H1 (cell line): ENCODE measurements at regions not wholly inside any gene's neighbourhood (a gene's known extent, or its start where the extent isn't known, plus 50 kb on each side); places are given as distances from the start of the nearest gene placed in this dataset.

ENCODE experiments used
- CTBP2 ChIP-seq: IDR thresholded peaks from 2 replicates; pipeline ENCODE4 v1.7.0; 2011; ENCODE audit warnings: borderline replicate concordance, mild to moderate bottlenecking, moderate library complexity, mixed read lengths, low read length; ENCODE audit not compliant: insufficient read depth, insufficient read length
- EP300 ChIP-seq, 2 experiments: IDR thresholded peaks; 1 replicate in 1 of 2; 2 replicates in 1 of 2; pipeline ENCODE4 v1.6.1; 2011 to 2012; ENCODE audit warnings: low read depth in 2 of 2, low read length in 2 of 2, mild to moderate bottlenecking in 2 of 2, borderline replicate concordance in 1 of 2, inconsistent platforms in 1 of 2, moderate library complexity in 1 of 2
- GABPA ChIP-seq: IDR thresholded peaks from 2 replicates; pipeline ENCODE4 v1.6.1; 2011; ENCODE audit warnings: mild to moderate bottlenecking, low read length, moderate library complexity, borderline replicate concordance; ENCODE audit not compliant: insufficient read depth
- HDAC6 ChIP-seq: IDR thresholded peaks from one replicate; pipeline ENCODE4 v1.7.1; 2012; ENCODE audit warnings: low read depth, mild to moderate bottlenecking, inconsistent platforms, low read length, moderate library complexity
- NRF1 ChIP-seq: IDR thresholded peaks from 2 replicates; pipeline ENCODE4 v1.6.1; 2011; ENCODE audit warnings: mild to moderate bottlenecking, low read depth, low read length, improper control_type of control experiment
- SP1 ChIP-seq: IDR thresholded peaks from 2 replicates; pipeline ENCODE4 v1.6.1; 2011; ENCODE audit warnings: low read depth, low read length
- TEAD4 ChIP-seq: IDR thresholded peaks from 2 replicates; pipeline ENCODE4 v1.6.1; 2012; ENCODE audit warnings: low read depth, low read length, inconsistent platforms, mixed read lengths
- YY1 ChIP-seq: IDR thresholded peaks from 2 replicates; pipeline ENCODE4 v1.6.1; 2011; ENCODE audit warnings: low read depth, mild to moderate bottlenecking, low read length
- TF ChIP-seq, protein P1 (sequence below): IDR thresholded peaks from 2 replicates; pipeline ENCODE4 v1.6.1; 2011; ENCODE audit warnings: low read depth, mild to moderate bottlenecking, low read length; ENCODE audit not compliant: insufficient read depth

DNA sequence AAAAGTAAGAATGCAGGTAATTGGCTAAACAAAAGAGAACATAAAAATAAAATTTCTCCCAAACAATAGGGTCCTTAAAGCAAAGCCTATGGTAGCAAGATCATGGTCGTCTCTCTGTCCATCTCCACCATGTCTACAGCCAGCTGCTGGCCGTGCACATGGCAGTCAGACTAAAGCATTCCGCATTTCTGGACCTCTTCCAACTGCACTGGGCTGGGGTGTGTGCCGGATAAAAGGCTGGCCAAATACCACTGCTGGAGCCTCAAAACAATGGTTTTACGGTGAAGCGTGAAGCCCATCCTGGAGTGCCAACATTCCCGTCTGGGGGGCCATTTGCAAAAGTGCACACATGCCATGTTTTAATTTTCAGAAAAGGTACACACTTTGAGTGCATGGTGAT lies 74.8 kb upstream of the PIEZO2 start (continued):
- TF ChIP-seq, protein P1, sequence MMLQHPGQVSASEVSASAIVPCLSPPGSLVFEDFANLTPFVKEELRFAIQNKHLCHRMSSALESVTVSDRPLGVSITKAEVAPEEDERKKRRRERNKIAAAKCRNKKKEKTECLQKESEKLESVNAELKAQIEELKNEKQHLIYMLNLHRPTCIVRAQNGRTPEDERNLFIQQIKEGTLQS: no peak
- TF ChIP-seq GABPA: no peak
- TF ChIP-seq NRF1: no peak
- no peak for TF ChIP-seq CTBP2
- no peak for TF ChIP-seq HDAC6
- TF ChIP-seq TEAD4: no peak
- TF ChIP-seq YY1: no peak
- TF ChIP-seq SP1: no peak
- TF ChIP-seq EP300 (IDR thresholded peaks at IDR 0.05; ENCODE audit: borderline replicate concordance in 1 of 2, low read depth in 2 of 2, low read length in 2 of 2): no peak
